Tibial nerve (tissue), 4 donors: ENCODE measurements at regions not wholly inside any gene's neighbourhood (a gene's known extent, or its start where the extent isn't known, plus 50 kb on each side); places are given as distances from the start of the nearest gene placed in this dataset.

Experiments used
- DNase-seq, 2 donors: peaks; one replicate each; pipeline ENCODE4 v3.0.0-alpha.2; 2019; ENCODE audit warnings: low spot score in 2 of 2
- H3K27ac ChIP-seq, 4 donors: fragments of 200-600 bp; sonication (generic) in 3 of 4; one replicate each; pipeline ENCODE4 v1.5.1; 2017 to 2019; ENCODE audit warnings: mild to moderate bottlenecking in 1 of 4
- H3K27me3 ChIP-seq, 2 donors: fragments of 200-600 bp; sonication (generic) in 1 of 2; one replicate each; pipeline versions ENCODE4 v1.5.1 to v1.6.0; 2017 to 2019
- H3K36me3 ChIP-seq, 3 donors: fragments of 200-600 bp; sonication (generic); one replicate each; pipeline ENCODE4 v1.5.1; 2018 to 2019
- H3K4me1 ChIP-seq, 4 donors: fragments of 200-600 bp; sonication (generic) in 3 of 4; one replicate each; pipeline ENCODE4 v1.5.1; 2017 to 2019
- H3K4me3 ChIP-seq, 4 donors: fragments of 200-600 bp; sonication (generic) in 3 of 4; one replicate each; pipeline ENCODE4 v1.5.1; 2017 to 2019; ENCODE audit warnings: mild to moderate bottlenecking in 1 of 4, moderate library complexity in 1 of 4
- H3K9me3 ChIP-seq, 4 donors: fragments of 200-600 bp; sonication (generic) in 3 of 4; one replicate each; pipeline ENCODE4 v1.5.1; 2017 to 2019
- EP300 ChIP-seq, 2 donors: sonication (generic); formaldehyde crosslinking; IDR thresholded peaks; one replicate each; pipeline ENCODE4 v1.6.1; 2017; ENCODE audit warnings: antibody characterized with exemption in 2 of 2, mild to moderate bottlenecking in 1 of 2
- POLR2A ChIP-seq, 2 donors: fragments of 450-650 bp; IDR thresholded peaks; one replicate each; pipeline ENCODE4 v1.6.1; 2017; ENCODE audit warnings: antibody characterized with exemption in 2 of 2, mild to moderate bottlenecking in 2 of 2, moderate library complexity in 2 of 2
- WGBS, 2 donors: methylation state at CpG; one replicate each; pipeline ENCODE4 v1.1.5; 2018; 5-methylcytosine and 5-hydroxymethylcytosine counted together
- TF ChIP-seq, protein P1 (sequence below), 5 experiments: fragments of 200-600 bp in 3 of 5; fragments of 450-650 bp in 2 of 5; sonication (generic) in 3 of 5; IDR thresholded peaks; one replicate each; pipeline ENCODE4 v1.5.1; 2016 to 2019; ENCODE audit warnings: antibody characterized with exemption in 5 of 5, mild to moderate bottlenecking in 3 of 5, moderate library complexity in 2 of 5

DNA sequence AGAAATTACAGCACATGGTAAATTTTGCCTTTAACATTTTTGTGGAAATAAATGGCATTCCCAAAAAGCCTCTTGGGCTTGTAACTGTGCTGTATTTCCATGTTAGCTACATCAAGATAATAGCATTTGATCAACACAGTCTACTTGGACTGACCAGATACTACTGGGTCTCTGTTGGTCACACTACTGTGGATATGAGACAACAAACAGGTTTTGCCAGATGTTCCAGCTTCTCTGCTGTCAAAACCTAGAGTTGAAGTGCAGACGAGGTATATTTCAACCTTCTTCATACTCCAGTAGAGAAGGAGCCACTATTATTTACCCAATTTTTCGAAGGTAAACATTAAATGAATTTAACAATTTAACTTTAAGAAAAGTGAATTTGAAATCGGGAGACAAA, 284.7 kb upstream of the CITED2 start:
- no peak for DNase-seq
- 93 to 96% methylated on average over 3 of the region's 3 CpGs for WGBS, 2 donors
- Histone ChIP-seq H3K27me3 (no peaks in the 10 kb centered on the region), H3K4me3 (no peak overlapping the region), H3K27ac (no peak overlapping the region), H3K9me3 (peaks cover 0 to 9% (median 0%) of the 10 kb centered on the region in 4 donors), H3K4me1 (no peaks in the 10 kb centered on the region), H3K36me3 (no peaks in the 10 kb centered on the region)
- TF ChIP-seq POLR2A (IDR thresholded peaks at IDR 0.05), result no peak
- no peak for TF ChIP-seq EP300 (IDR thresholded peaks at IDR 0.05)
- TF ChIP-seq, protein P1, sequence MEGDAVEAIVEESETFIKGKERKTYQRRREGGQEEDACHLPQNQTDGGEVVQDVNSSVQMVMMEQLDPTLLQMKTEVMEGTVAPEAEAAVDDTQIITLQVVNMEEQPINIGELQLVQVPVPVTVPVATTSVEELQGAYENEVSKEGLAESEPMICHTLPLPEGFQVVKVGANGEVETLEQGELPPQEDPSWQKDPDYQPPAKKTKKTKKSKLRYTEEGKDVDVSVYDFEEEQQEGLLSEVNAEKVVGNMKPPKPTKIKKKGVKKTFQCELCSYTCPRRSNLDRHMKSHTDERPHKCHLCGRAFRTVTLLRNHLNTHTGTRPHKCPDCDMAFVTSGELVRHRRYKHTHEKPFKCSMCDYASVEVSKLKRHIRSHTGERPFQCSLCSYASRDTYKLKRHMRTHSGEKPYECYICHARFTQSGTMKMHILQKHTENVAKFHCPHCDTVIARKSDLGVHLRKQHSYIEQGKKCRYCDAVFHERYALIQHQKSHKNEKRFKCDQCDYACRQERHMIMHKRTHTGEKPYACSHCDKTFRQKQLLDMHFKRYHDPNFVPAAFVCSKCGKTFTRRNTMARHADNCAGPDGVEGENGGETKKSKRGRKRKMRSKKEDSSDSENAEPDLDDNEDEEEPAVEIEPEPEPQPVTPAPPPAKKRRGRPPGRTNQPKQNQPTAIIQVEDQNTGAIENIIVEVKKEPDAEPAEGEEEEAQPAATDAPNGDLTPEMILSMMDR (IDR thresholded peaks at IDR 0.05), result no peak

DNA sequence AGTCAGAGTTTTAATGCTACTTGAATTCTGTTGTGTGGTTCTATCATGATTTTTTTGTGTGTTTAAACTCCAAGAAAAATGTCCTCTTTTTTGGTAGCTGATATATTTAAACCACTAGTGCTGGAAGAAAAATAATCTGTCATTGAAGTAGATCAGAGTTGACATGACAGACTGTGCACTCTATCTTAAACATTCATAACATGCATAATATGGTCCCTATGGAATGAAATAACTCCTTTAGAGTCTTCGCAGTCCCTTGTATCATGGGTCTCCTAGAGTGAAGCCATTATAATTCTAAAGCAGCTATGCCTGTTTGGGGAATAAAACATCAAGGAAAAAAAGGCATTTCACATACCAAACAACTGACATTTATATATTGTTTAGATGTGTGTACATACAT, 282.7 kb upstream of the CITED2 start:
- no peaks in the 10 kb centered on the region for H3K4me1 ChIP-seq
- H3K4me3 ChIP-seq, result no peak overlapping the region
- no peak for TF ChIP-seq POLR2A (IDR thresholded peaks at IDR 0.05)
- H3K27ac ChIP-seq, result no peak overlapping the region
- H3K36me3 ChIP-seq, result no peaks in the 10 kb centered on the region
- no peaks in the 10 kb centered on the region for H3K9me3 ChIP-seq
- no peak for DNase-seq
- 77 to 94% methylated on average over 1 of the region's 1 CpG for WGBS, 2 donors
- H3K27me3 ChIP-seq, result no peaks in the 10 kb centered on the region

DNA sequence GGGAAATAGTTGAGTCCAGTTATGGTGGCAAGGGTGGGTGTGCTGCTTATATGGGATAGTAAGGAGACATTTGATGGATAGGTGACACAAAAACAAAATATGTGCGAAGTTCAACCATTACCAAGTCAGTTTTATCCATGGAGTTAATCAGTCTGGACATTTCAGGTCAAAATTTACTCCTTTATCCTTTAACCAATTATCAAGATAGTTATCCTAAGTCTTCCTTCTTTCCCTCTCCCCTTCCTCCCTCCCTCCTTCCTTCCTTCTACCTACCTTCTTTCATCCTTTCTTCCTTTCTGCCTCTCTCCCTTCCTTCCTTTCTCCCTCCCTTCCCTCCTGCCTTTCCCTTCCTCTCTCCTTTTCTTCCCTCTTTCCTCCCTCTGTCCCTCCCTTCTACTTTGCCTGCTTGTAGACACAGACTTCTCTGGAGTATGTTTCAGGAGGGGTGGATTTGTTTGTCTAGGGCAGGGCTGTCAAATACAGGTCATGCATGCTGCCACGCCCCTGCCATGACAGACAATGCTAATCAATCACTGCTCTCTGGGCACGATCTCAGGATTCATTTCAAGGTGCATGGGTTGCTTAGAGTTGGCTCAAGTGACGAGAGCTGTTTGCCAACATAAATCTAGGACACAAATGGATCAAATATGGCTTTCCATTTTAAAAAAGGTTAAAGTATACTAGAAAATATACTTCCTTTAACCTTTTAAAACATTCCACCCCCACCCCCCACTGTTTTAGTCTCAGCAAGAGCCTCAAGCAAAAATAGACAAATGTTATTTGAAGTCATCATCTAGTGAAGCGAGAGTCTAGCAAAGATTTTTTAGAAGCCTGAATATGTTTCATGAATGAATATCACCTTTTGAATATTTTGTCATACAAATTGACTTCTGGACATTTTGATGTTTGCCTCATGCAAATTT, 281.6 kb upstream of the CITED2 start:
- Histone ChIP-seq H3K9me3 (no peaks in the 10 kb centered on the region), H3K36me3 (no peaks in the 10 kb centered on the region), H3K4me3 (no peak overlapping the region), H3K27me3 (no peaks in the 10 kb centered on the region), H3K4me1 (no peaks in the 10 kb centered on the region), H3K27ac (no peak overlapping the region)
- TF ChIP-seq, protein P1 (IDR thresholded peaks at IDR 0.05), result no peak
- TF ChIP-seq EP300 (IDR thresholded peaks at IDR 0.05), result no peak
- WGBS, 2 donors, result 67 to 80% methylated on average over 5 of the region's 5 CpGs
- DNase-seq, result no peak

DNA sequence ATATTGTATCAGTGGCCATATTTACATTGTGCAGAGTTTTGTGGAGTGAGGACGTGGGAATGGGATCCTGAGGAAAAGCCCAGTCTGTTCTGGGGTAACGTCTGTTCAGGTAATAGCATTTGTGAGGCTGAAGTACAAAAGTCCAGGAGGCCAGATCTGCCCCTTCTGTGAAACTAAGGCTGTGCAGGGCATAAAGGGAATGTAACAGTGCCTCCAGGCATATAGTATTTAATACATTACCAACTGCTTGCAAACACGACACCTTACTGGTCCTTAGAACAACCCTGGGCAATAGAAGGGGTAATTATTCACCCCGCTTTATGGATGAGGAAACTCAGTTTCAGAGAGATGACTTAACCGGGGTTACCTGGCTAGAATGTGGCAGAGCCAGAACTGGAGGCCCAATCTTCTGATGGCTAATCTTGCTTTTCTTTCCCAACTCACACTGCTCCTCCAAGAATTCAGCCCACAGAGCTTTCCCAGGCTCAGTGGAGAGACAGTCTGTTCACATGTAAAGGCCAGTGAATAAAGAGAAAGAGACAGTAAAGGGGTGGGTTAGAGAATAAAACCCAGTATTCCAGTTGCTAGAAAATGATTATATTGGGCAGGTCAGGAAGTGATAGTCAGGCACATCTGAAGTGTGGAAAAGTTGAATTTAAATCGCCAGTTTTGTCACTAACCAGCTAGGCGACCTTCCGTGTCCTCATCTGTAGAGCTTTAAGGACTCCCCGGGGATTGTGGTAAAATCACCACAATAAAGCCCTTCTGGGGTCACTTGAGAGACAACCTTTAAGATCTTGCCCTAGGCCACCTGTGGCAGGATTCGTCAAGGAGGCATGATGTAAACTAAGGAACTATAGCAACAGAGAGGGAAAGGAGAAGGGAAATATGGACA, 280.7 kb upstream of the CITED2 start:
- no peak for DNase-seq
- TF ChIP-seq EP300 (IDR thresholded peaks at IDR 0.05) (no peak), POLR2A (IDR thresholded peaks at IDR 0.05) (no peak)
- Histone ChIP-seq H3K4me3 (no peak overlapping the region), H3K36me3 (no peaks in the 10 kb centered on the region), H3K27ac (no peak overlapping the region), H3K4me1 (no peaks in the 10 kb centered on the region), H3K27me3 (no peaks in the 10 kb centered on the region), H3K9me3 (no peaks in the 10 kb centered on the region)
- 80 to 84% methylated on average over 10 of the region's 10 CpGs for WGBS, 2 donors

DNA sequence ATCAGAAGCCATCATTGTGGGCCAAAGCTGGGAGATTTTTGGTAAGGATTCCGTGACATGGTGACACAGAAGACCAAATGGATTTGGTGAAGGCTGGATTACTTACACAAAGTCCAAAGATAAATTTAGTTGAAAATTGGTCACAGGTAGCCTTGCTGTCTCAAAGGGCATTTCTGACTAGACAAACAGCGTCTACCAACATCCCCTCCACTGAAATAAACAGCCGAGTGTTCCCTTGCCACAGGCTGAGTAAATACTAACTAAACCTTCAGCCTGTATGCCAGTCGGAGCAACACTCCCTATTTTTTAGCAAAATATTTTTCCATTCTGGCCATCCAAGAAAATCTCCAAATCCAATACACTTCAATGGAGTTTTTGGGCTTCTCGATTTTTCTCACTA, 279.9 kb upstream of the CITED2 start:
- H3K4me1 ChIP-seq, result no peaks in the 10 kb centered on the region
- no peaks in the 10 kb centered on the region for H3K9me3 ChIP-seq
- 88 to 89% methylated on average over 5 of the region's 5 CpGs for WGBS, 2 donors
- H3K36me3 ChIP-seq, result no peaks in the 10 kb centered on the region
- no peak overlapping the region for H3K27ac ChIP-seq
- no peak for DNase-seq
- H3K4me3 ChIP-seq, result no peak overlapping the region
- no peaks in the 10 kb centered on the region for H3K27me3 ChIP-seq
- TF ChIP-seq EP300 (IDR thresholded peaks at IDR 0.05), result no peak
- TF ChIP-seq POLR2A (IDR thresholded peaks at IDR 0.05), result no peak
- TF ChIP-seq, protein P1 (IDR thresholded peaks at IDR 0.05), result no peak

DNA sequence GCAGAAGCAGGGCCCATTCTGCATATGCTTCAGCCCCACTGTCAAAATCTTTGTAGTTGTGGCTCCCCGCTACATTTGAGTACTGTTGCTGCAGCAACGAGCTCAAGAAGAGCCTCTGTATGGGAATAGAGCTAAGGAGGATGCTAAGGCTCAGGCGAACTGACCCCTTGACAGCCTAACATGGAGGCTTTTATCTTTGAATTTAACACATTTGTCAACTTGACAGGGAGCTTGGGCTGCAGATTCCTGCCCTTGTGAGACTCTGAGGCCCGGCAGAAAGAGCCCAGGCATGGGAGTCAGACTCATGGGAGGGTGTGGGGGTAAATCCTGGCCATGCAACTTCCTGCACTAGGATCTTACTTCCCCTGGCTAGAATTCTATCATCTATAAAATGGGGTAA, 278.7 kb upstream of the CITED2 start:
- 67 to 70% methylated on average over 4 of the region's 4 CpGs for WGBS, 2 donors
- no peak overlapping the region for H3K27ac ChIP-seq
- no peaks in the 10 kb centered on the region for H3K36me3 ChIP-seq
- no peaks in the 10 kb centered on the region for H3K4me1 ChIP-seq
- DNase-seq, result no peak
- no peaks in the 10 kb centered on the region for H3K9me3 ChIP-seq
- no peaks in the 10 kb centered on the region for H3K27me3 ChIP-seq
- TF ChIP-seq EP300 (IDR thresholded peaks at IDR 0.05) (no peak), POLR2A (IDR thresholded peaks at IDR 0.05) (no peak)
- TF ChIP-seq, protein P1 (IDR thresholded peaks at IDR 0.05), result no peak
- no peak overlapping the region for H3K4me3 ChIP-seq
